GM21825 (cell line): ENCODE measurements at regions not wholly inside any gene's neighbourhood (a gene's known extent, or its start where the extent isn't known, plus 50 kb on each side); places are given as distances from the start of the nearest gene placed in this dataset.
"Not testable (repeated sequence)": the region's sequence is repeated elsewhere in the genome, so short reads cannot be mapped to it uniquely, and the experiment has no call there.

Experiments used
- ATAC-seq: cut with Tn5 transposase; IDR thresholded peaks from one replicate; pipeline ENCODE4 v1.9.1; 2021; ENCODE audit warnings: mild to moderate bottlenecking, moderate library complexity; ENCODE audit not compliant: unreplicated experiment

GRCh38 chr1:41994195-41994894, 75.6 kb upstream of the HIVEP3 start:
- no peak for ATAC-seq

GRCh38 chr1:41983451-41983850, 64.7 kb upstream of the HIVEP3 start:
- no peak for ATAC-seq

GRCh38 chr1:41981796-41982195, 63.1 kb upstream of the HIVEP3 start:
- no peak for ATAC-seq

GRCh38 chr1:41980827-41981653, 62.3 kb upstream of the HIVEP3 start:
- ATAC-seq, result no peak

GRCh38 chr1:41978986-41979385, 60.3 kb upstream of the HIVEP3 start:
- ATAC-seq, result no peak

- no peak for ATAC-seq
Measured at GRCh38 chr1:41977326-41977725, 58.6 kb upstream of the HIVEP3 start.

- no peak for ATAC-seq
Measured at GRCh38 chr1:41976671-41977070, 57.9 kb upstream of the HIVEP3 start.

GRCh38 chr1:41975850-41976569, 57.3 kb upstream of the HIVEP3 start:
- no peak for ATAC-seq

GRCh38 chr1:41975121-41975520, 56.4 kb upstream of the HIVEP3 start:
- ATAC-seq, result no peak

DNA sequence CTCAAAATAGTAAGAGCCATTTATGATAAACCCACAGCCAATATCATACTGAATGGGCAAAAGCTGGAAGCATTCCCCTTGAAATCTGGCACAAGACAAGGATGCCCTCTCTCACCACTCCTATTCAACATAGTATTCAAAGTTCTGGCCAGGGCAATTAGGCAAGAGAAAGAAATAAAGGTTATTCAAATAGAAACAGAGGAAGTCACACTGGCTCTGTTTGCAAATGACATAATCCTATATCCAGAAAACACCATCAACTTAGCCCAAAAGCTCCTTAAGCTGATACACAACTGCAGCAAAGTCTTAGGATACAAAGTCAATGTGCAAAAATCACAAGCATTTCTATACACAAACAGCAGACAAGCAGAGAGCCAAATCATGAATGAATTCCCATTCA, 49.8 kb upstream of the HIVEP3 start:
- ATAC-seq, result not testable (repeated sequence)
